GM19372 (cell line): ENCODE measurements at regions not wholly inside any gene's neighbourhood (a gene's known extent, or its start where the extent isn't known, plus 50 kb on each side); places are given as distances from the start of the nearest gene placed in this dataset.
"Not testable (repeated sequence)": the region's sequence is repeated elsewhere in the genome, so short reads cannot be mapped to it uniquely, and the experiment has no call there.

Source experiments
- ATAC-seq: cut with Tn5 transposase; IDR thresholded peaks from one replicate; pipeline ENCODE4 v1.9.1; 2021; ENCODE audit warnings: mild to moderate bottlenecking, low read depth, moderate library complexity; ENCODE audit not compliant: unreplicated experiment

DNA sequence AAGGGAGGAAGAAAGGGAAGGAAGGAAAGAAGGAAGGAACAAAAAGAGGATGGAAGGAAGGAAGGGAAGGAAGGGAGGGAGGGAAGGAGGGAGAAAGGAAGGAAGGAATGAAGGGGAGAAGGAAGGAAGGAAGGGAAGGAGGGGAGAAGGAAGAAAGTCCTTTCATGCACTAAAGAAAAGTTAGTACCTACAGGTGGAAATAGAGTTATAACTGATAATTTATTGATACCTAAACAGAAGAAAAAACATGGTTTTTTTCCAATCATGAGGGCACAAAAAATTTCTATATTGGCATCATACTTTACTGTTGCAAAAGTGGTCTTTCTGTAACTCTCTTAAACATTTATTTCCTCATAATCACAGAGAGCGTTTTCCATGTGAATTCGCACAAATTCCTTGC, 659.4 kb downstream of the MAFB start:
- ATAC-seq = no peak

DNA sequence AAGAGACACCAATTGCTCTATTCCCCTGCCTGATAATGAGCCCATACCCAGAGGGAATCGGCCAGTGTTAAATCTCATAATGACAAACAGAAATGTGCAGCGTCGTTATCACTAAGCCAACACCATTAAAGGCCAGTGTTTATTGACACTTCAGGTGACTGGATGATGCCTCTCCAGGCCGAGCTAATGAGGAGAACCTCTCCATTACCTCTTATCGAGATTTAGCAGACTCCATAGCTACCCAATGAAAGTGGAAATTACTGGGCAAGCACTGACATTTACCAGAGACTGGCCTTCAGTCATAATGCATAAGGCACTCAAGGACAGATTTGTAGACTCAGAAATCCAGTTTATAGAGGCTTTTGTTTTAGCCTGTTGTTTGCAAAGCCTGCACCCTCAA, 669.5 kb downstream of the MAFB start:
- ATAC-seq = no peak

DNA sequence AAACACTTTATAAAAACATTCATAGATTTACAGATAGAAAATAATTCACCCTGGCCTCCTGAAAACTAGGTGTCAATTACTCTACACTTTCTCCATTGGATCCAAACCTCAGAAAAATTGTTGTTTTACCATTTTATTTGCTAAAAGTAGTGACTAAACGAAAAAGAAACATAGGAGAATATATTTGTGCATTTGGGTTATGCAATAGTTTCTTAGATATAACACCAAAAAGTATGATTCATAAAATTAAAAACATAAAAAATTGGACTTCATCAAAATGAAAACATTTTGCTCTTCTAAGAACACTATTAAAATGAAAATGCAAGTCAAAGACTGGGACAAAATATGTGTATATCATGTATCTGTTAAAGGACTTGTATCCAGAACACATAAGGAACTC, 671.3 kb downstream of the MAFB start:
- ATAC-seq = no peak

DNA sequence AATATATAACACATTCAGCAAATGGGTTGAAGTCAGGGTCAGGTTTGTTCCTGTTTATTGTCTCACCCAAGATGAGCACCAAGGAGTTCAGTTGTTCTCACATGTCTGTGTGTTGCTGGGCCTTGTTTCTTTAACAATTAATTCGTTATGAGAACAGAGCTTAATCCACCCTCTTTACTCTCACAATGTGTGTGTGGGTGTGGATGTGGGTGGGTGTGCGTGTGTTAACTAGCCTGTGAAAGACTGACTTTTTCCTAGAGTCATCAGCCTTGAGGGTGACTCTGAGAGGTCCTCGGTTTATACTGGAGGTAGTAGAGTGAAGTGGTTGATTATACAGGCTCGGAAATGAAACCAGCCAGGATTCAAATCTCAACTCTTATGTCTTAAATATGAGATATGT, 672.1 kb downstream of the MAFB start:
- ATAC-seq = no peak

DNA sequence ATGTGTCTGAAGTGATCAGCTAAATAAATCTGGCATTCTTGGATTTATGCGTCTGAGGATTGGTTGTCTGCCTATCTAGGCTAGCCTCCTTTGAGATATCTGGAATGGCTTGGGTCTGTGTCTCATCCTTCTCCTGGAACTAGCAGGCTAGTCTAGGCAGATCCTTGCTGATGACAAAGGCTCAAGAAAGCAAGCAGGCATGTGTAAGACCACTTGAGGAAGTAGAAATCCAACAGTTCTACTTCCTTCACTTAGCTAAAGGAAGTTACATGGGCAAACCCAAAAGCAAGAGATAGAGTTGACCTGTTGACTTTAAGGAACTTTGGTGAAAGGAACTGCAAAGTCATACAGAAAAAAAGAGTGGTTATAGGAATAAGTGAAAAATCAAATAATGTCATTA, 672.6 kb downstream of the MAFB start:
- no peak for ATAC-seq

DNA sequence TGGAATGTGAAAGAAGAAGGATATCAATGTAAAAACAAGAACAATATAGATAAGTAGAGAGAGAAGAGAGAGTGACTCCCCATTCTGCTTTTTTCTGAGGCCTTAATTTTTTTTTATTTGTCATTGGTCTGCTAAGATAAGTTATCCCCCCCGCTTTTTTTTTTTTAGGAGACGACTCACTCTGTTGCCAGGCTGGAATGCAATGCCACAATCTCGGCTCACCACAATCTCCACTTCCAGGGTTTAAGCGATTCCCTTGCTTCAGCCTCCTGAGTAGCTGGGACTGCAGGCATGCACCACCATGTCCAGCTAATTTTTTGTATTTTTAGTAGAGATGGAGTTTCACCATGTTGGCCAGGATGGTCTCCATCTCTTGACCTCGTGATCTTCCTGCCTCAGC, 677.0 kb downstream of the MAFB start:
- not testable (repeated sequence) for ATAC-seq

DNA sequence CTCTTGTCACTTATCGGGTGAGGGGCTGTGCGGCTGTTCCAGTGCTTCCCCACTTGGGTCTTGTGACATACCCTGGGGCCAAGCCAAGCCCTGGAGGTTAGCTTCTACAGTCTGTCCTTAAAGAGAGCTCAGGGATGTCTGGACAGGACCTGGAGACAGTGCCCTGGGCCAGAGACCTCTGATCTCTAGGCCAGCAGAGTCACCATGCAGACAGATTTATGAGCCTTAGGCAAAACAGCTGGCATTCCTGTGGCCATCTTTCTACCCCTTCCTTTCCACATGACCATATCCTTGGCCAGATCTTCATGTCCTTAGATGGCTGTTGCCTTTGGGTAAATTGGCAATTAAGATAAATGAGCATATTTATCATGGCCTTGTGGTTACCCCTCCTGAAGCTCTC, 678.6 kb downstream of the MAFB start:
- no peak for ATAC-seq

DNA sequence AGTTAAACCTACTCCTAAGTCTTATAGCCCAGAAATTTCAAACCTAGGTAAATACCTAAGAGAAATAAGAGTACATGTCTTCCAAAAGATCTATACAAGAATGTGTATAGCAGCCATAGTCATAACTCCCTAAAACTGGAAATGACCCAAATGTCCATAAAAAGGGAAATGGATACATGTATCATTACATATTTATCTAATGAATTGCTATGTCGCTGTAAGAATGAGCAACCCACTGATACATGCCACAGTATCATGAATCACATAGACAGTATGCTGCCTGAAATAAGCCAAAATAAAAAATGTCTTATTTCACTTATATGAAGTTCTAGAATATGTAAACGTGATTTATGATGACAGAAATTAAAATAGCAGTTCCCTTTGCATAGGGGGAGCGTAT, 679.5 kb downstream of the MAFB start:
- no peak for ATAC-seq

DNA sequence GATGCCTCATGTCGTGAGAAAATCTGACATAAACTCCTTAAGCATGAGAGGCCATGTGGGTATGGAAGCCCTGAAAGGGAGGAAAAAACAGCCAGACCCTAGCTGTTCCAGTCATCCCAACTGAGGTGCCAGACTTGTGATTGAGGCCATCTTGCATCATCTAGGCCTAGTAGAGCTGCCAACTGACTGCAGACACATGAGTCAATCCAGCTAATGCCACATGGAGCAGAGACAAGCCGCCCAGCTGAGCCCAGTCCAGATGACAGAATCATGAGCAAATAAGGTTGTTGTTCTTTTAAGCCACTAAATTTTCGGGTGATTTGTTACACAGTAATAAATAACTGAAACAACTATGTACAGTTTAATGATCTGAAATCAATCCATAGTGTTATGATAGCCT, 680.9 kb downstream of the MAFB start:
- no peak for ATAC-seq

DNA sequence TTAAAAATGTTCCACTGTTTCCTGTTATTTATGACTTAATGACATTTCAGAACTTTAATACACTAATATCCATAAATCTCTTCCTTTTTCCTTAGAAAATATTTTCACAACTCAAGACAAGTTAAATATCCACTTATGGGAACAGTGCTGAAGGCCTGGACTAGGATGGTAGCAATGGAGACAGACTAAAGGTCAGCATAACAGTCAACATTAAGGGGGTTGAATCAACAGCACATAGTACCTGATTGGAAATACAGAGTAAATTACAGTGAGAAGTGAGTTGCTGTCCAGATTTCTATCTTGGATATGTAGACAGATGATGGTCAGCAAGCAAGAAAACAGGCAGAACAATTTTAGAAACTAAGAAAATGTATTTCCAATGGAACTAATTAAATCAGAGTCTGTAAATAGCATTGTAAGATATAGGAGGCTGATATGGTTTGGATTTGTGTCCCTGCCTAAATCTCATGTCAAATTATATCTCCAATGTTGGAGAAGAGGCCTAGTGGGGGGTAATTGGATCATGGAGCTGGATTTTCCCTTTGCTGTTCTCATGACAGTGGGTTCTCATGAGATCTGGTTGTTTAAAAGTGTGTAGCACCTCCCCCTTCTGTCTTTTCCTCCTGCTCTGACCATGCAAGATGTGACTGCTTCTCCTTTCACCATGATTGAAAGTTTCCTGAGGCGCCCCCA, 682.7 kb downstream of the MAFB start:
- no peak for ATAC-seq

DNA sequence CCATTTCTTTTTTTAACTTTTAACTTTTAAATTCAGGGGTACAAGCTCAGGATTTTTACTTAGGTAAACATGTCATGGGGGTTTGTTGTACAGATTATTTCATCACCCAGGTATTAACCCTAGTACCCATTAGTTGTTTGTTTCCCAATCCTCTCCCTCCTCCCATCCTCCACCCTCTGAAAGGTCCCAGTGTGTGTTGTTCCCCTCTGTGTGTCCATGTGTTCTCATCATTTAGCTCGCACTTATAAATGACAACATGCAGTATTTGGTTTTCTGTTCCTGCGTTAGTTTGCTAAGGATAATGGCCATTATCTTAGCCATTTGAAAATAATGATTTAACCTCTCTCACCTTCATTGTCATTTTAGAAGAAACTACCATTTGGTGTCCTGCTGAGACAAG, 684.9 kb downstream of the MAFB start:
- ATAC-seq = not testable (repeated sequence)

DNA sequence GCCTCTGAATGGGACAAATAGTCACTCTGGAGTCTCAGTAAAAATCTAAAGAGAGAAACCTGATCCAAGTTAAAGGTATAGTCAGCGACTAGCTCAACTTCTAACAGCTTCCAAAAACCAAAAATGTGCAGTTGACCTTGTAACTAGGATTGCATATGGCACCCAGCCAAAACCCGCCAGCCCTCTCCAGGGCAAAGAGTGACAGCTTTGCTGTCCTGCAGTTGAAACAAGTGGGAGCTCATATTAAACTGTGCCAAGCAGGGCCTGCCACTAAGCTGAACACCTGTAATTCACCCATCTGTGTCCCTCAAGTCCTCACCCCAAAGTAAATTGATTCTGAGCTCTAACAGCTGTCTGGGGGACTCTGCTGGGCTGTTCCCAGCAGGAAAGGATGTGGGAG, 695.3 kb downstream of the MAFB start:
- no peak for ATAC-seq

DNA sequence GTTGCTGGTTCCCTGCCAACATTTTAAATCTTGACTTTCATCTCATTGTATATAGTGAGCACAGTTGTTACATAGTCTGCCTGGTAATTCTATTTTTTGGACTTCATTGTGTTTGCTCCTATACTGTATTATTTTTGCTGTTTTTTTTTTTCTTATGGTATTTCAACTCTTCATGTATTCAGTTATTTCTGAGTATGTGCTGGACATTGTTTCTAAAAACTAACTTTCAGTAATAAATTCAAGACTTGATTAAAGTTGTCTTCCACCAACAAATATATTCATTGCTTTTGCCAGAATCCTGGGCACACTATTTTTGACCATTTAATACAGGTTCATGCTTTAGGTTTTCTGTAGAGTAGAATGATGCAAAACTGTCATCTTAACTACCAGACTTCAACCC, 698.3 kb downstream of the MAFB start:
- no peak for ATAC-seq

DNA sequence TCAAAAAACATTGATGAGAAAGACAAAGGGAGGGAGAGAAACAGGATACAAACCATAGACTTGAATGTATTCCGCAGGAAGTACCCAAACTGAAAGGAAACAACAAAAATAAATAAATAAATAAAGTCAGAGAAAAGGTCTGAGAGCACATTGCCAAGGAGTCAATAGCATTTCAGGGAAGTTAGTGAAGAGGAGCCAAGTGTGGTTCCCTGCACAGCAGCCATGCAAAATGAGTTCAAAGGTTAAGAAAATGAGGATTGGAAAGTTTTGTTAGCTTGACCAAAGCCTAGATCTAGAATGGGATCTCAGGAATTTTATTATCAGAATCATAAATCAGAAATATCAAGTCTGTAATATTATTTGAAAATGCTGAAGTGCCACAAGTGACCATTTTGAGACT, 700.0 kb downstream of the MAFB start:
- no peak for ATAC-seq

DNA sequence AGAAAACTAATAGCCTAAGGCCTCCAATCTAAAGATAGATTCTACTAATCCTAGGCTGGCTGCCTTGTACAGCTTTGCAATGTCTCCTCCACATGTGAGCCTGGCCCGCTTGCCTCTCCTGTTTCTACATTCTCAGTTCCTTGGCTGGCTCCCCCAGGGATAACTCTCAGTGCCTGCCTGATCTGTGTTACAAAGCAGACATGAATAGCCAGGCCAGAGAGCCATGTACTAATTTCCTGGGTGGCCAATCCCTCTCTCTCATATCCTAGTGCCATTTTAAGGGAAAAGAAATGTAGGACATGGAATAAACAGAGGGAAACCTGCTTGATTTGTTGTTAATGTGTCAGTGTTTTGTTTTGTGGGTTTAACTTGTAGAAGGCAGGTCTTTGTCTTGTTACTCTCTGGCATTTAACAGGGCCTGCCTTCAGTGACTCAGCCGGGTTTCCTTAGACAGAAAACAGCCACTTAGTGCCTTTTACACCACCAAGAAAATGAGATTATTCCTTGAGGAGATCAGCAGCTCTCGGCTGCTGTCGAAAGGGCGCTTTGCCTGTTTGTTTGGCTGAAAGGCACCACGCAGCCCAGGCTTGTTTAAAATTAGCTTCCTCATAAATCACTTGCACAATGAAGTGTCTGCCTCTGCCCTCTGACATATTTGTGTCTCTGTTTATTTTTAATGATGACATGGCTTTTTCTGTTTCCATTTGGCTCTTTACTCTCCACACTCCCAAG, 702.7 kb downstream of the MAFB start:
- no peak for ATAC-seq

DNA sequence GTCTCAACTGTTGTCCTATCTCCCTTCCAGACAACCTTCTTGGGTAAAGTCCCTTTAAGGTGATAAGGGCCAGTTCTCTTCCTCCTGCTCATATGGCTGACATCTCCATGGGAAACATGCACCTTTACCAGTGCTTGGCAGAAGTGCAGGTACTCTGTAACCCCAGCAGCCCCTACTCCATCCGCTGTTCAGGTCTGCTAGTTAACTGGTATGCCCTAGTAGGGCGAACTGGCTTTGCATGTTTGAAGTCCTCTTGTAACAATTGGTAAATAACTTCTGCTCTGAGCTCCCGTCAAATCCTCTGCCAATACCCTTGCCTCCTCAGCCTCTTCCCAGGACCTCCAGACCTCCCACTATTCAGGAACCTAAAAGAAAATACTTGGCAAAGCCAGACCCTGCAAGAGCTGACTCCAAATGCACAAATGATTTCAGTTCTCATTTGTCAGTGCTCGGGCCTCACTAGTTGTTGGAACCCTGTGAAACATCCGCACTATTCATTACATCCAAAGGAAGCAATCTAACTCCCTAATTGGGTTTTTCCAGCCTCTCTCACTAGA, 703.7 kb downstream of the MAFB start:
- no peak for ATAC-seq

DNA sequence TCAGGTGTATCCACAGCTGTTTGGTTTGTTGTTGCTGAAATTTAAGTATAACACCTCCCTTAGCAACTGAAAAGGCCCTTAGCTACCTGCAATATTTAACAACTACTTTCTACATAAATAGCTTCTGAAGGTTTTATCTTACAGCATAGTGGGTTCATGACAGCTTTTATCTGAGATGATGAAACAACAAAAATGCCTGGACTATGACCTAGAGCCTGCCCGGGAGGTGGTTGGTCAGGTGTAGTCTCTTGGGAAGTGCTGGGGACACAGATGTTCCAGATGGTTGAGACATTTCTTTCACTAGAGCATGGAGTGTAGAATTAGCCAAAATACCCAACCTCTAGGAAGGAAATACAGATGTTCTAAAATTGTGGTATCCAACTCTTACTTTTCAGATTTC, 705.4 kb downstream of the MAFB start:
- no peak for ATAC-seq

DNA sequence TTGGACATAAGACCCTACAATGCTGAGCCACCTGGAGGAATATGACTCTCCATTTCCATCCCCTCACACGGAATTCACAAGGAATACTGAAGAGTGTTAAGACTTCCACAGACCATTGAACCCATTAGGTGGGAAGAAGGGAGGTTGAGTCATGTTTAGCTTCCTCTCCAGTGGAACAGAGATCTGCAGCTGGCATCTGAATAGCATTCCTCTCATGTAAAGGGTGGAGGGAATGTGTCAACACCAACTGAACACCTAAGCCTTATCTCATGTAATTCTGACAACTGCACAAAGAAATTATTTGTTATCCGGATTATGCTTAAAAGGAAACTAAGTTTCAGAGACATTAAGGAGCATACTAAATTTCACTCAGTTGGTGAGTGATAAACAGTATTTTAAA, 705.9 kb downstream of the MAFB start:
- ATAC-seq = no peak

DNA sequence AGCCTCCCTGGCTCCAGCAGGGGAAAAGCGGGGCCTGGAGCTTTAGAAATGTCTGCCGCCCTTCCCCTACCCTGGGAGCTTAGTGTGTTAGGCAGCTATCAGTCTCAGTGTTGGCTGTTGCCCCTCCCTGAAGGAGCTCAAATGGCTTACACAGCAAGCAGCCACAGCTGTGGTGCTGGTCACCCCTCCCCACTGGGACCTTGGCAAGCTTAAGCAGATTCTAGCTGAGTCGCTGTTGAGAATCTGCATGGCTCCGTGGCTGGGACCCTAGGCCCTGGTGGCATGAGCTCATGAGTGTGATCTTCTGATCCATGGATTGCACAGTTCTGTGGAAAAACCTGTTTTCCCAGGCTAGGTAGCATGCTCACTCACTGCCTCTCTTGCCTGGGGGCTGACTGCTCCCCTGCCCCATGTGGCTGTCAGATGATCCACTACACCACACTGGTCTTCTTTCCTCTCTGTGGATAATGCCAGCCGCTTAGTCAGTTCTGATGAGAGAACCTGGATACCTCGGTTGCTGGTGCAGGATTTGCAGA, 714.0 kb downstream of the MAFB start:
- ATAC-seq = no peak

DNA sequence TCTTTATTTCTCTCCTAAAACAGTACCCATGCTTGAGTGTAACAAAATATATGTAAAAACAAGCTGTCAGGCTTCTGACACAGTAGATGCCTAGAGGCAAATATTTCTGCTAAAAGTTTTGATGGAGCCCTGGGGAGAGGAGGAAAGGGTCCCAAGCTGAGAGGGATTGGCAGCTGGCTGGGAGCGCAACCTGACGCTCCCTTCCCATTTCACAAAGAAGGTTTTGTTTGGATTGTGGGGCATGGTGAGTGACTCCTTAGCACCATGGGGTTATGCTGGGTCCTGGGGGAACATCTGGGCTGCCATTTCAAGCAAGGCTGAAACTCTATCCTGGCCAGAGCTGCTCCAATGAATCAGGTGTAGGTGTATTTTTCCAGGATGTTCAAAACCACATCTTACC, 720.5 kb downstream of the MAFB start:
- ATAC-seq = no peak

DNA sequence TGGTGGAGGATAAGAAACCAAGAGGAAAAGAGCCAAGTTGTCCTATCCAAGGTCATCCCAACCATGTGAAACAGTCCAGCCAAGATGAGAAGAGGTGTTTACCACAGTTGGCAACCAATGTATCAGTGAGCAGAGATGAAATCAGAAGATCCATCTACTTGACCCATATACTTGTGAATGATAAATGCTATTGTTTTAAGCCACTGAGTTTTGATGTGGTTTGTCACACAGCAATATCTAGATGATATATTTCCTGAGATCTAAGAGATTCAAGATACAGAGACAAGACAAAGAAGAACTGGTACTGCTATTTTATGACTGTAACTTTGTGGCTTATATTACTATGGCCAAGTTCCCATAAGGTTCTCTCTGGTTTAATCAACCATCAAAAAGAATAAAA, 721.2 kb downstream of the MAFB start:
- ATAC-seq = no peak
